AG09309 (cell line): ENCODE measurements at regions not wholly inside any gene's neighbourhood (a gene's known extent, or its start where the extent isn't known, plus 50 kb on each side); places are given as distances from the start of the nearest gene placed in this dataset.

Experiments
- DNase-seq: peaks from one replicate; pipeline ENCODE4 v3.0.0-alpha.2; 2010; ENCODE audit warnings: low read depth
- H3K4me3 ChIP-seq: 2 replicates; pipeline ENCODE4 v1.5.1; 2011; ENCODE audit warnings: mild to moderate bottlenecking, low read depth, low read length, moderate library complexity; ENCODE audit not compliant: control insufficient read depth
- TF ChIP-seq, protein P1 (sequence below): IDR thresholded peaks from 2 replicates; pipeline ENCODE4 v1.5.1; 2011; ENCODE audit warnings: mild to moderate bottlenecking, low read depth, low read length, inconsistent platforms; ENCODE audit not compliant: insufficient read depth, control insufficient read depth; ENCODE audit errors: missing control alignments

- H3K4me3 ChIP-seq: no peak overlapping the region
- TF ChIP-seq, protein P1, sequence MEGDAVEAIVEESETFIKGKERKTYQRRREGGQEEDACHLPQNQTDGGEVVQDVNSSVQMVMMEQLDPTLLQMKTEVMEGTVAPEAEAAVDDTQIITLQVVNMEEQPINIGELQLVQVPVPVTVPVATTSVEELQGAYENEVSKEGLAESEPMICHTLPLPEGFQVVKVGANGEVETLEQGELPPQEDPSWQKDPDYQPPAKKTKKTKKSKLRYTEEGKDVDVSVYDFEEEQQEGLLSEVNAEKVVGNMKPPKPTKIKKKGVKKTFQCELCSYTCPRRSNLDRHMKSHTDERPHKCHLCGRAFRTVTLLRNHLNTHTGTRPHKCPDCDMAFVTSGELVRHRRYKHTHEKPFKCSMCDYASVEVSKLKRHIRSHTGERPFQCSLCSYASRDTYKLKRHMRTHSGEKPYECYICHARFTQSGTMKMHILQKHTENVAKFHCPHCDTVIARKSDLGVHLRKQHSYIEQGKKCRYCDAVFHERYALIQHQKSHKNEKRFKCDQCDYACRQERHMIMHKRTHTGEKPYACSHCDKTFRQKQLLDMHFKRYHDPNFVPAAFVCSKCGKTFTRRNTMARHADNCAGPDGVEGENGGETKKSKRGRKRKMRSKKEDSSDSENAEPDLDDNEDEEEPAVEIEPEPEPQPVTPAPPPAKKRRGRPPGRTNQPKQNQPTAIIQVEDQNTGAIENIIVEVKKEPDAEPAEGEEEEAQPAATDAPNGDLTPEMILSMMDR: no peak
- no peak for DNase-seq
These were observed 89.2 kb upstream of the SEMA3A start for GRCh38 chr7:84283798-84284197.

- DNase-seq: no peak
- TF ChIP-seq, protein P1: no peak
- no peak overlapping the region for H3K4me3 ChIP-seq
These were observed 86.9 kb upstream of the SEMA3A start for GRCh38 chr7:84281518-84281917.

DNA sequence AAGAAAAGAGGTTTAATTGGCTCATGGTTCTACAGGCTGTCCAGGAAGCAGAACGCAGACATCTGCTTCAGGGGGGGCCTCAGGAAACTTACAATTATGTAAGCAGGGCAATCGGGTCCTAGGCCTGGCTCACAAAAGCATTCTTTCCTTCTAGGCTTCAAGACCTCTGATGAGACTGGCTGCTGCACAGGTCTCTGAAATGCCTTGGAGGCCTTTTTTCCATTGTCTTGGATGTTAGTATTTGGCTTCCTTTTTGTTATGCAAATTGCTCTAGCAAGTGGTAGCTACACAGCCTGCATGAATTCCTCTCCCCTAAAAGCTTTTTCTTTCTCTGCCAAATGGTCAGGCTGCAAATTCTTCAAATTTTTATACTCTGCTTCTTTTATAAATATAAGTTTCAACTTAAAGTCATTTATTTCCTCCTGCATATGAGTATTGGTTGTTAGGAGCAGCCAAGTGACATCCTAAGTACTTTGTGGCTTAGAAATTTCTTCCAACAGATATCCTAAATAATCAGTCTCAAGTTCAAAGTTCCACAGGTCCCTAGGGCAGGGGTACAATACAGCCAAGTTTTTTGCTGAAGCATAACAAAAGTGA is 83.1 kb upstream of the SEMA3A start:
- DNase-seq: no peak

GRCh38 chr7:84274029-84274638 is 79.5 kb upstream of the SEMA3A start:
- TF ChIP-seq, protein P1: no peak
- H3K4me3 ChIP-seq: no peak overlapping the region
- no peak for DNase-seq

More for the DNA sequence above, 83.1 kb upstream of the SEMA3A start:
- no peak overlapping the region for H3K4me3 ChIP-seq
- TF ChIP-seq, protein P1: no peak

- no peak overlapping the region for H3K4me3 ChIP-seq
- DNase-seq: no peak
- TF ChIP-seq, protein P1: no peak
These were observed 77.0 kb upstream of the SEMA3A start for GRCh38 chr7:84271543-84271942.

- H3K4me3 ChIP-seq: no peak overlapping the region
- TF ChIP-seq, protein P1: no peak
- no peak for DNase-seq
These were observed 69.8 kb upstream of the SEMA3A start for GRCh38 chr7:84264396-84264795.
